ENCODE measurements at regions not wholly inside any gene's neighbourhood (a gene's known extent, or its start where the extent isn't known, plus 50 kb on each side); places are given as distances from the start of the nearest gene placed in this dataset.

- TF ChIP-seq CTCF (IDR thresholded peaks at IDR 0.05; ENCODE audit: insufficient read depth, low read depth, low read length), result no peak
- TF ChIP-seq EZH2 (IDR thresholded peaks at IDR 0.05; ENCODE audit: insufficient read depth, low read length), result no peak
Observed at GRCh38 chr10:10110844-10111490, 906.7 kb upstream of the CELF2 start.
